HT1080 (cell line): ENCODE measurements at regions not wholly inside any gene's neighbourhood (a gene's known extent, or its start where the extent isn't known, plus 50 kb on each side); places are given as distances from the start of the nearest gene placed in this dataset.

Experiments used
- DNase-seq: peaks from one replicate; pipeline ENCODE4 v3.0.0-alpha.2; 2015; ENCODE audit warnings: low read depth

DNA sequence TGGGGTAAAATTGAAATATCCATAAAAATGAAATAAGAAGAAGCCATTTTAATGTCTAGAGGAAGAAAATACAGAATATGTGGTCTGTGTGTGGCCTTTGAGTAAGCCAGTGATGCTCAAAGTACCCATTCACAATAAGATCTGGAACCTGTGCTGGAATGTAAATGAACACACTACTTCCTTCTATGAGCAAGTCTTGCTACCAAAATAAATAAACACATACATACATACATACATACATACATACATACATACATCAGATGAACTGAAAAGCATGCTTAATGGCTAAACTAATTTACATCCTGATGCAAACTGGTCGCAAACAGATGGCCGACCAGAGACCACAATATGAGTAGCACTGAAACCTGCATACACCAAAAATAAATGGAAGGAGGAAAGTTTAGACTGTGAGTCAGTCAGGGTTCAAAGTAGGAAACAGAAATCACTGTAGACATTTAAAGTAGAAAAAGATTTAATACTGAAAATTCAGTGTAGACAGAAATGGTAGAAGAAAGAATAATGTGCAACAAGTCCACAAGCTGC is 317.6 kb downstream of the CAAP1 start:
- DNase-seq = no peak

DNA sequence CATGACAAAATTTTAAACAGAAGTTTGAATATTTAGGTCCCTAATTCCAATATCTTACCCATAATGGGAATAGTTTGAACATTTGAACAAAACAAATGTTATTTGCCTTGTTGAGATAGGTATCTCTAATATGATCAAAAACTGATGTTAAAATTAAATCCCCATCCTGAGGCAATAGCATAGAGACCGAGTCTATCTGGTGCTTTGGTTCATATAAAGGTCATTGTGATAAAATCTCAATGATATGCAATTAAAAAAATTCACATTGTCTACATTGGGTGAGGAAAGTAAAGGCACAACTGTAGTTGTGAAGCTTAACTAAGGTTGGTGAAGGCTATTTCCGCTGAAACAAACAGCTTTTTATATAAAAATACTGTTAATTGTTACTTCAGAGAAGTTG is 318.3 kb downstream of the CAAP1 start:
- DNase-seq = no peak

DNA sequence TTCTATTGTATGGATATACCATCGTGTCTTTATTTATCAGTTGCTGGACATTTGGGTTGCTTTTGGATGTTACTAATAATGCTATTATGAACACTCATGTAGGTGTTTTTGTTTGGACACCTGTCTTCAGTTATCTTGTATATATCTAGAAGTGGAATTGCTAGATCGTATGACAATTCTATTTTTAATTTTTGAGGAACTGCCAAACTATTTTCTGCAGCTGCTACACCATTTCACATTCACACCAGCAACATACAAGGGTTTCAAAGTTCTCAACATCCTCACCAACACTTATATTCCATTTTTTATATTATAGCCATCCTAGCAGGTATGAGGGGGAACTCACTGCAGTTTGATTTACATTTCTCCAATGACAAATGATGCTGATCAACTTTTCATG is 324.6 kb downstream of the CAAP1 start:
- DNase-seq = no peak

DNA sequence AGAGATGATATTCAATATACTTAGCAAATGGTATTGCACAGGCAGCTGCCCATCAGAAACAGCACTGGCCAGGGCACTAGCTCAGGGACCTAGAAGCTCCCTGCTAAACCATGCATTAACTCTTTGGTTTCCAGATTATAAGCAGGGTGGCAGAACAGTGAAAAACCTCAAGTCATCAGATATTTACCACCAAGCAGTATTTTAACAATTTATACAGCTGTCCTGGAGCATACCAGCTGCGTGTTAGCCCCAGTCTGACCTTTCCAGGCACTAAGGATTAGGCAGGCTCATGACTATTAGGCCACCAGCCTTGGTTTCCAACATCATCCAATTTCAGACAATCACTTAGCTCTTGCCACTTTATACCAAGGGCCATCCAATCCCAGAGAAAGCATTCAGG is 326.5 kb downstream of the CAAP1 start:
- no peak for DNase-seq

DNA sequence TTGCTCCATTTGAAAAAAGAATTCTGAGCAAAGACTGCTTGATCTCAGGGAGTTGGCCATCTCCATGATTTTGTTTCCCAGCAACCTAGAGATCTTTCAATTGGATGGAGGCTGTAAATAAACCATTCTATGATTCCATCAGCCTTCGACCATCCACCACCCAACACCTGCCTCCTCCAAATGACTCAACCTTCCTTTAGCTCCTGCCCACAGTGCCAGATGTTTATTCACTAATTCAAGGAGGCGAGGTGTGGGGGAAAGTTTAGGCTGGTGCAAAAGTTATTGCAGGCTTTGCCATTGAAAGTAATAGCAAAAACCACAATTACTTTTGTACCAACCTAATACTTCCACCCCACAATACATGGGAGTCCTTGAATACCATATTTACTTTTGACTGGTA is 327.5 kb downstream of the CAAP1 start:
- DNase-seq = no peak

DNA sequence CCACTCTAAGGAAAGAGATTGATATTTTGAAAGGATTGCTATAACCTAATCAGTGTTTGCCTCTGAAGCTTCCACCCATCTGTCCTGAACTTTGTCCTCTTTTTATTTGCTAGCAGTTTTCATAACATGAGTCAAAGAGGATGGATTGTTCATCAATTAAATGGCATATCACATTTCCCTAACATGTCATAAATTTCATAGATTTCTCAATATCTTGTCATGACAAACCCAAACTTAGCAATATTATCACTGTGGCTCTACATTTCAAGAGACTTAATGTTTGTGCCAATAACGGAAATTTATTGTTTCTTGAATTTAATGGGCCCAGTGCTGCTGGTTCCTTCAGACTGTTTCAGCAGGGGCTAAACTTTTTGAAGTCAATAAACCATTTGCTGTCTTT is 330.3 kb downstream of the CAAP1 start:
- DNase-seq = no peak

DNA sequence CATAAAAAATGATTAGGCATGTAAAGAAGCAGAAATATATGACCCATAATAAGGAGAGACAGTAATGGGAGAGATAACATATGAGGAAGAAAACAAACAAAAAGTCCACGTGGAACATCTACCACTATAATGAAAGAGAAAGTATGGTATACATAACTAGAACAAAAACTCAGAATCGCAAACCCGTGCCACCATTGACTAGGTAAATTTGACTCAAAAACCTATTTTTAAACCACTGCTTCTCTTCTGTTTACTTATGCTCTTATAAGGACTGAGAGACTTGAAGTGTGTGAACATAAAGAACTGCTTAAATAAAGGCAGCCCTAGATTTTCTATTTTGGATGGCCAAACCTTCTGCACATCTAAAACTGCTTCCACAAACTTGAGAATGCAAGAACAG is 330.7 kb downstream of the CAAP1 start:
- DNase-seq = no peak

DNA sequence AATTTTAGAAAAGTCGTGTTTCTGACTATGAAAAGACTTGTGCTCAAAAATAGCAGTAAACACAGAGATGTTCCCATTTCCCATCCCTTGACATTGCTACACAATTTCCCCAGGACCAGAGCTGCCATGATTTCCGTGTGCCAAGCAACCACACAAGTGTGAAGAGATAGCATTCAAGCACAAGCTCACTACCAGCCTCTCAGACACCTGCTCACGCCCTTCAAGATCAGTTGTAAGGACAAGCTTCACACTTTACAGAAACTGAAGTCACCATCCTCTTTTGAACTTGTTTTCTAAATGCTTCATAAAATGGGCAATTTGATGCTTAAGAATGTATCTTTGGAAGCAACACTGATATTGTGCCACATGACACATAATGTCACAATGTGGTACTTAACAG is 333.1 kb downstream of the CAAP1 start:
- no peak for DNase-seq

DNA sequence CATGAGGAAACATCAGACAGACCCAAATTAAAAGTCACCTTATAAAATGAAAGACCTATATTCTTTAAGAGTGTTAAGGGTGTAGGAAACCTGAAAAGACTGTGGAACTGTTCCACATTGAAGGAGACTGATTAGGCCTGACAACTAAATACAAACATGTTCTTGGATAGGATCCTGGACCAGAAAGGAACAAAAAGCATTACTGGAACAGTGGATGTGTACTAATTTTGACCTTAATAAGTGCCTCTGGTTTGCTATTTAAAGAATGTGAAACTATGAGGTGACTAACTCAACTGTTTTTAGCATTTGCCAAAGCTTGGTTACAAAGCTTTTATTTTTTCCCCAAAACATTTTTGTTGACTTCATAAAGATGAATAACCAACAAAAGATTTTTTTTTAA is 340.6 kb downstream of the CAAP1 start:
- no peak for DNase-seq

DNA sequence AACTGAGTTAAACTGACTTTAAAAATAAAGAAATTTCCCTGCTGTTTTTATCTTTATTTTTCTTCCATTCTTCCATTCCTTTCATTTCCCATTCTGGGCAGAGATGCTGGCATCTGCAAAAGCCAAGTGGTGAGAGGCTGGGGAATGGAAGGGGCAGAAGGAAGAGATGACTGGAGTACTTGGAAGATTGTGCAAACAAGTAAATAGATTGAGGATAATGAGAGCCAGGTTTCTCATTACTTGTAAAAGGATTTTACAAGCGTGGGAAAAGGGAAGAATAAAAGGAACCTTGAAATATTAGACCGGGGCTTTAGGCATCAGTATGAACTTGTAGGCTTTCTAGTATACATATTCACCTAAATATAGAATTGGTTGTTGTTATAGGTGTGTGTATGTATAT is 341.2 kb downstream of the CAAP1 start:
- DNase-seq = no peak

DNA sequence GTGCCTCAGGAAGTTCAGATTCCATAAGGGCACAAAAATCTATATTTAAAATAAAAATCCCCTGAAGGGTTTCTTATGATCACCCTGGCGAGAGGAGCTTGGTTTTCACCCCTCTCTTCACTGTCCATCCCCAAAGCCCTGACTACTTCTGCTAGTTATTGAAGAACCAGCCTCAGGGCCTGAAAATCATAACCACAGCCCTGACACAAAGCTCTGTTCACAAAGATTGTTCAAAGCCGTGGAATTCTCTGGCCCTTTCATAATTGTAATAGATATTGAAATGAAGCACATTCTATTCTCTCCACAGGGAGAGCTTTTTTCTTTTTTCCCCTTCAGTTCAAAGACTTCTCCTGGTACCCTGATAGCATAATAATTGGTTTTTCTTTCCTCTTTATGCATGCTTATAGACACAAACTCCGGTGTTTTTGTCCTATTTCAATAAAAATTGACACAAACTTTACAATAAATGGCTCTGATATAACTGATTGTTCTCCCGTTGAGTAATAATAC is 343.8 kb downstream of the CAAP1 start:
- no peak for DNase-seq

DNA sequence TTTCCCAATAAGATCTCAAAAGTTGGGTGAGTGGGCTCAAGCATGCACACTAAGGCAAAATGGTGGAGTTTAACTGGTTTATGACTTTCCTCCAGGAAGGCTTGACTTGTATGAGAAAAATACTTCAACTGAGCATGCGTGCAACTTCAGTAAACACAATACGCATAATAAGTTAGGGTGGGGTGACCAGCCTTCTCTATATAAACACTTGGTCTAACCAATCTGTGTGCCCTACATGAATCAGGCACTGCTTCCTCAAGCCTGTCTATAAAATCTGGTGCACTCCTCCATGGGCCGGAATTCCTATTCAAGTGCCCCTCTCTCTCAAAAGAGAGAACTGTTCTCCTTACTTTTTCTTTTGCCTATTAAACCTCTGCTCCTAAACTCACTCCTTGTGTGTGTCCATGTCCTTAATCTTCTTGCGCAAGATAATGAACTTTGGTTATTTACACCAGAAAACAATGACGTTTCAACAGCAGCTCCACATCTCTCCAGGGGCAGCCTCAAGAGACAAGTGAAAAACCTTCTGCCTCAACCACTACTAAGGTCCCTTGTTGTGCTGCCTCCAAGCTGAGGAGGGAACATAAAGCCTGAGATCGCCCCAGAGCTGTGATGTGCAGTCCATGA is 352.6 kb downstream of the CAAP1 start:
- no peak for DNase-seq

DNA sequence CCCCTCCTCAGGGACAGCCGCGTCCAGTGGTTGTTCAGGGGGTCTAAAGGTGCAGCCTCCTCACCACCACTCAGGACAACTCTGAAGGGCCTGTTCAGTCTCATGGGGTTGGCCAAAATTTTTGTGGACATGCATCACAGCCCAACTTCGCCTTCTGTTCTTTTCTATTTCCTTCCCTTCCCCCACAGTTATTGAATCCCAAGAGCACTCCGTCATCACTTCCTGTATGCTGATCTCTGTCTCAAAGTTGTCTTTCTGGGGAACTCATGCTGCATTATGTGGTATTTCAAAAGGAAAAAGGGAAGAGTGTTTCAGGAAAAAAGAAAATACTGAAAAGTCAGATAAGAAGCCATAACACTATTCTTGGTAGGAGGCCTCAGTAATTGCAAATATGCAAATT is 355.4 kb downstream of the CAAP1 start:
- peak; percentile 31 for DNase-seq

DNA sequence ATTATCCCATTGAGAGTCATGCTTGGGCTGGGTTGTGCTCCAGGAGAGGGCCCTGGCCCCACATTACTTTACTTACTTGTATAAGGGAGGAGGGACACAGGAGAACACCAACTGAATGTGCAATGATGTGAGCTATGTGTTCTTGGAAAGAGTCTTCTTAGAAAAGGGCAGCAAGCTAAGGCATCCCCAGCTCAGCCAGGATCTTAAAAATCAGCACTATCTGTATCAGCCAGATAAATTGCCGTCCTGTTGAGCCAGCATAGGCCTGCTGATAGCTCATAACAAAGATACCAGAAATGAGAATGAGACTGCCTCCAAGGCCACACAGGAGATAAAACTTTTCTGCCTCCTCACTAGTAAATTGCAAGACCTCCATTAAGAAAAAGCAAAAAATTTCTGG is 357.5 kb downstream of the CAAP1 start:
- DNase-seq = no peak

DNA sequence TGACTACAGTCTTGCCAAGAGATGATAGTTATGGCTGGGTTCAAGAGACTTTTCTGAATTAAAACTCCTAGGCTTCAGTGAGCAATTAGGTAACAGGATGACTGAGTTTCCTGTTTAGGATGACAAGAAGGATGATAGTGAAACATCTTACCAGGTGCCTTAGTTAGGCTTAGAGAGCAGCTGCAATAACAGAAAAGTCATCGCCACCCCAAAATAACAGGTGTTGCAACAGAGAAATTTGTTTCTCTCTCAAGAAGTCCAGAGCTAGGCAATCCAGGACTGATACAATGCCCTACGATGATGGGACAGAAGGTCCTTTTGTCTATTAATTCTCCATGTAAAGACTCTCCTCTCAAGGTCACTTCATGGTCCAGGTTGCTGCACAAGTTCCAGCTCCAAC is 361.8 kb downstream of the CAAP1 start:
- no peak for DNase-seq

DNA sequence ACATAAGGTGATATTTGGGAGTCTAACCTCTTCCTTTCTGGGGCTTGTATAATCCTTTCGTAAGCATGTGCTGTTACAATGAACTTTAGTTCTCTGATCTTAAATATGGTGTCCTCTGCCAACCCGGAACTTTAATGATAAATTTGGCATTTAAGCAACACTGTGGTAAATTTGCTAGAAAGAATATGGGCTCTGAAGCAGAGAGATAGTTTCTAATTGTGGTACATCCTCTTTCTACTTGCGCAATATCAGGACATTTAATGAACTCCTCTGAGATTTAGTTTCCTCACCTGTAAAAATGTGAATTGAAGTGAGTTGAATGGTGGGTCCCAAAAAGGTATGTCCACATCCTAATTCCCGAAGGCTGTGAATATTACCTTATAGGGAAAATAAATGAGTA is 364.7 kb downstream of the CAAP1 start:
- no peak for DNase-seq

DNA sequence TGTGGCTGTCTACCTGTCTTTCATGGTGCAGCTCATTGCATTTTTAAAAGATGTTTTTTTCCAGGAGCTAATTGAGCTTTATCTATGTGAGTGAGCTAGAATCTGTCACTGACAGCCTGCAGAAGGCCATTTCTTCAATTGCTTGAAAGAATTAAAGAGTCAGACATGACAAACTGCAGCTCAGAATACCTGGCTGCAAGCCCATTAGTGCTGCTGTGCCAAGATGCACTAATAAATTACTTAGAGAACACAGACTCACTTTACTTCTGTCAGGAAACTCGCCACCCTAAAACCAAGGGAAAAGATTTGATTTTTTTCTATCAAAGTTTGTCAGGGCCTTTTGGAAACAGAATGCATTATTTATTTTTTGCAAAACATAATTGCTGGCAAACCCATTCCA is 368.3 kb downstream of the CAAP1 start:
- DNase-seq = no peak

DNA sequence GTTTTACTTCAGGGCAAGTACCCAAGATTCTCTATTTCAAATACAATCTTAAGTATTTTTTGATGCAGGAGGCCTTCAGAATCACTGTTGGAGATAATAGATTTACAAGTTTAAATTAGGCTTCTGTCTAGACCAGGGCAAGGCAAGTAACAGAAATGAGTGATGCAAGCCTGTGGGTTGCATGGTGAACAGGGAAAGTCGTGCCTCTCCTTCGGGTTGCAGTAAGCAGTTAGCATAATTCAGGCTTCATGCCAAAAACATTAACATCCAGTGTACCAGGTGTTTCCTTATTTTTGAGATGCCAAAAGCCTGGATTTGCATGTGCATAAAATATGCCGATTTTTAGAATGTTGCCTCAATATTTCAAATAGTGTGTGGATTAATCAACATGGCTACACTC is 369.0 kb downstream of the CAAP1 start:
- no peak for DNase-seq

DNA sequence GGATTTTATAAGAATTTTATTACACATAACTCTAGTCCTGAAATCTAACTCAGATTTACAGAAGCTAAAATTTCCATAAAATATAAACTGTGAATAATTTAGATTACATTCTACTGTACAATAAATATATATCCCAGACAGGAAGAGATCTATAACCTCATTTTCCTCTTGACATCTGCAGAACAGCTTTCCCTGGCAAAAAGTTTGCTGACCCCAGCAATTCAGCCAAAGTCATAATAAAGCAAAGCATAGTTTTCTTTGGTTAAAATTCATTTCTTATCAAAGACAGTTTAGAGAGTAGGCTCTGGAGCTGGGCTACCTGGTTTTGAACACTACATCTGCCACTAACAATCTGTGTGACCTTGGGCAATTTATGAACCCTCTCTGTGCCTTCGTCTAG is 372.5 kb downstream of the CAAP1 start:
- DNase-seq = no peak

DNA sequence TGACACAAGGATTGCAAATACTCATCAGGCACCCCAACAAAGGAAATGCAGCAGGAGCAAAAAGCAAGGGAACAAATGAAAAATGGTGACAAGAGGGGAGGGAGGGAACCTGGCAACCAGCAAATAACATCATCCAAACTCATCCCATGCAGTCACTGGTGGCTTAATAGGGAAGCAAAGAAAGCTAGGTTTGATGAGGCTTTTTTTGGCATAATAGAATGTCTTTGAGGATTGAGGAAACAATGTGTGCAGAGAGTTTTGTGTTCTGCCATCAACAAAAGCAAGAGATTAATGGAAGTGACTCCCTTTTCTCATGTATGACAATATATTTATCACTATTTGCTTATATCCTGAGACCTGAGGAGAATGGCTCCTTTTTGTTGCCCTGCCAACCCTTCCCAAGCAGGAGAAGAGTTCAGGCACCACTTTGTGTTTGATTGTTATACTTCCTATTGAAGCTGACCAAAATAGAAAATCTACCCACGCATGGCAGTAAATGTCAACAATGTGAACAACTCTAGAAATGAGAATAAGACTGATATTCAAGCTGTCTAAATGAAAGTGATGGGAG is 375.7 kb downstream of the CAAP1 start:
- DNase-seq = no peak

DNA sequence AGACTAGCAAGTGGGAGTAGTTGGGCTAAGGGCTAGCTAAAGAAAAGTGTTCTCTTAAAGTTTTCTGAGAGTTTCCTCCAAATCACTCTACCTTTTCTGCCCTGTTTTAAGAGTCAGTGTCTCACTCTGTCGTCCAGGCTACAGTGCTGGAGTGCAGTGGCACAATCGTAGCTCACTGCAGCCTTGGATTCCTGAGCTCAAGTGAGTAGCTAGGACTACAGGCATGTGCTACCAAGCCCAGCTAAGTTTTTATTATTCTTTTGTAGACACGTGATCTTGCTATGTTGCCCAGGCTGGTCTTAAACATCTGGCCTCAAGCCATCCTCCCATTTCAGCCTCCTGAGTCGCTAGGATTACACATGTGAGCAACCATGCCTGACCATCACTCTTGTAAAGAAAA is 378.9 kb downstream of the CAAP1 start:
- no peak for DNase-seq

DNA sequence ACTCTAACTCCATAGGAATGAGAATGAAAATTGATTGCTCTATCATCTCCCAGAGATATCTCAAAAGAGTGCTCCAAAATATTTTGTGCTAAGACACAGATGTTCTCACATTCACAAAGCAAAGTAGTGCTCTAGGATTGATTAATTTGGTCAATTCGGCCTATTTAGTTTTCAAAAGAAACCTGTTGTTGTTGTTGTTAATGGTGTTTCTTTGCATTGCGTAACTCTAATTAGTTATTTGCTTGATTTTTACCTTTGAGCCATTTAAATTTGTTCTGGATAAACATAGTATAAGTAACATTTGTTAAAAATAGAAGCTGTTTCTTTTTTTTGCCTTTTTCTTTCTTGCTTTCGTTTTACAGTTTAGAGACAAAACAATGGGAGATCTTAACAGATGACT is 382.5 kb downstream of the CAAP1 start:
- no peak for DNase-seq

DNA sequence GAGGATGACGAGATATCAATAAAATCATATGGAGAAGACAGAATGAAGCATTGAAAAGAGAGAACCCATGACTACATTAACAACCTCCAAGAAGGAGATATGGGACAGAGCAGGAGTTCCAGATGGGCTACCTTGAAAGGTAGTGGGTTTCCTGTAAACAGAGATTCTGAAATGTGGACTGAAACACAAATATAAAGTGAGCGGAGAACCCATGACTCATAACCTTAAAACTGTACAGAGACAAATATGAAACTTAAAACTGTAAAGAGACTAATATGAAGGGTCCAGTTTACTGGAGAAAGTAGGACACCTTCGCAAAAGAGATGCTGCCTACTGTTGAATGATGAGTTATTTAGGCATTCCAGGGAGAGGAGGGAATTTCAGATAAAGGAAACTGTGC is 383.7 kb downstream of the CAAP1 start:
- DNase-seq = no peak
